GM23338 (cell line): ENCODE measurements at regions not wholly inside any gene's neighbourhood (a gene's known extent, or its start where the extent isn't known, plus 50 kb on each side); places are given as distances from the start of the nearest gene placed in this dataset.

ENCODE experiments used
- EZH2 ChIP-seq: fragments of 200-600 bp; sonication (generic); IDR thresholded peaks from one replicate; pipeline ENCODE4 v1.8.0; 2017; ENCODE audit warnings: antibody characterized with exemption, mild to moderate bottlenecking, low read depth; ENCODE audit not compliant: unreplicated experiment
- REST ChIP-seq: IDR thresholded peaks from one replicate; pipeline ENCODE4 v1.6.1; 2018; ENCODE audit warnings: antibody characterized with exemption; ENCODE audit not compliant: unreplicated experiment
- ZNF331 ChIP-seq: fragments of 250-450 bp; sonication (Bioruptor Pico); IDR thresholded peaks from 2 replicates; pipeline ENCODE4 v1.5.0; 2020; ENCODE audit warnings: low read depth, mild to moderate bottlenecking, moderate library complexity
- TF ChIP-seq, protein P1 (sequence below), 2 experiments: fragments of 200-600 bp in 1 of 2; sonication (generic) in 1 of 2; conservative IDR thresholded peaks; 2 replicates each; pipeline versions ENCODE4 v1.5.1 to v1.6.1; 2016 to 2017; ENCODE audit warnings: antibody characterized with exemption in 2 of 2, low read depth in 2 of 2, mild to moderate bottlenecking in 2 of 2, moderate library complexity in 1 of 2

- TF ChIP-seq, protein P1, sequence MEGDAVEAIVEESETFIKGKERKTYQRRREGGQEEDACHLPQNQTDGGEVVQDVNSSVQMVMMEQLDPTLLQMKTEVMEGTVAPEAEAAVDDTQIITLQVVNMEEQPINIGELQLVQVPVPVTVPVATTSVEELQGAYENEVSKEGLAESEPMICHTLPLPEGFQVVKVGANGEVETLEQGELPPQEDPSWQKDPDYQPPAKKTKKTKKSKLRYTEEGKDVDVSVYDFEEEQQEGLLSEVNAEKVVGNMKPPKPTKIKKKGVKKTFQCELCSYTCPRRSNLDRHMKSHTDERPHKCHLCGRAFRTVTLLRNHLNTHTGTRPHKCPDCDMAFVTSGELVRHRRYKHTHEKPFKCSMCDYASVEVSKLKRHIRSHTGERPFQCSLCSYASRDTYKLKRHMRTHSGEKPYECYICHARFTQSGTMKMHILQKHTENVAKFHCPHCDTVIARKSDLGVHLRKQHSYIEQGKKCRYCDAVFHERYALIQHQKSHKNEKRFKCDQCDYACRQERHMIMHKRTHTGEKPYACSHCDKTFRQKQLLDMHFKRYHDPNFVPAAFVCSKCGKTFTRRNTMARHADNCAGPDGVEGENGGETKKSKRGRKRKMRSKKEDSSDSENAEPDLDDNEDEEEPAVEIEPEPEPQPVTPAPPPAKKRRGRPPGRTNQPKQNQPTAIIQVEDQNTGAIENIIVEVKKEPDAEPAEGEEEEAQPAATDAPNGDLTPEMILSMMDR (conservative IDR thresholded peaks at IDR 0.05; ENCODE audit: low read depth in 2 of 2), result no peak
- TF ChIP-seq EZH2 (no peak), REST (no peak), ZNF331 (CRISPR knock-in tag) (no peak)
Observed at GRCh38 chr18:46196627-46197243, 92.5 kb downstream of the HAUS1 start.
